Activated T-helper 9 cell treated with anti-CD3 and anti-CD28 coated beads, Interleukin-2, amount 50 U/mL, for 16 hours (primary cell): ENCODE measurements at regions not wholly inside any gene's neighbourhood (a gene's known extent, or its start where the extent isn't known, plus 50 kb on each side); places are given as distances from the start of the nearest gene placed in this dataset.

Experiments used
- DNase-seq: peaks from one replicate; pipeline ENCODE4 v3.0.0-alpha.2; 2020; ENCODE audit warnings: low read depth

DNA sequence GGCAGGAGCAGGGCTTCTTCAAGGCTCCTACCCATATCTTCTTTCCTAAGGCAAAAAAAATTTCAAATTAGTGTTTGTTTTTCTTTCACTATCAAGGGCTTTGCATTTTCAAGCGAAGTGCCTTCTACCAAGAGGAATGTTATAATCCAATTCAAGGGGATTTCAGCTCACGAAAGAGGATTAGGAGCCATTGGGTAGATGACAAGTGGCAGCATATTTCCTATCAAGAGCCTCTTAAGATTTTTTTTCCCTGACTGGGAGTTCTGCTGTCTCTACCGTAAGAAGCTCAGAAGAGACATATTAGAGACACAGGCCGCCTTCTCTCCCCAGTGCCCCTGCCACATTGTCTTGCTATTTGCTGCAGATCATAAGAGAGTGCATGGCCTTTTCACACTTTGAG is 55.9 kb upstream of the BMAL1 start:
- DNase-seq = no peak

GRCh38 chr11:13222285-13222684 is 55.3 kb upstream of the BMAL1 start:
- no peak for DNase-seq

DNA sequence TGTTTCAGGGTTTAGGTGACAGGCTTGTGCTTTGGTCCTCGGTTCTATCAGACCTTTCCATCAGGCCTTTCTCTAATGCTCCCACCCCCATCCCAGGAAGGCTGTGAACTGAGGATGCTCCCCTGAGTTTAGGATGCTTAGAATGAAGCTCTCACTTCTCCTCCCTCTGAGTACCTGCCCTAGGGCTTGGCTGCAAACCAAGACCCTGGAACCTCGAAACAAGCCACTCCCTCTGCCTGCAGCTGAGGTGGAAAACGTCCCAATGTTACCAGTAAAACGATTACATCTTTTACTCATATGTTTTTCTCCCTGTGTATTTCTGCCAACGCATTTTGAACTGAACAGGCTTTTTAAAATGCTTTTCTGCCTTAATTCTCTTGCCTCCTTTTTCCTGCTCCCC is 54.5 kb upstream of the BMAL1 start:
- no peak for DNase-seq

GRCh38 chr11:13224324-13224723 is 53.3 kb upstream of the BMAL1 start:
- DNase-seq = no peak

- DNase-seq = no peak
Measured at GRCh38 chr11:13225038-13226001, 52.3 kb upstream of the BMAL1 start.

GRCh38 chr11:13227676-13228255 is 49.8 kb upstream of the BMAL1 start:
- DNase-seq = no peak
